Esophagus muscularis mucosa (tissue), 4 donors: ENCODE measurements at regions not wholly inside any gene's neighbourhood (a gene's known extent, or its start where the extent isn't known, plus 50 kb on each side); places are given as distances from the start of the nearest gene placed in this dataset.

Experiments
- DNase-seq: peaks from one replicate; pipeline ENCODE4 v3.0.0-alpha.2; 2017; ENCODE audit errors: extremely low spot score
- H3K27ac ChIP-seq, 4 donors: fragments of 200-600 bp; sonication (generic); replicated peaks in 1 of 4; 1 replicate in 3 of 4; 2 replicates in 1 of 4; pipeline ENCODE4 v1.5.1; 2016 to 2019; ENCODE audit warnings: mild to moderate bottlenecking in 1 of 4
- H3K27me3 ChIP-seq, 4 donors: fragments of 200-600 bp; sonication (generic); one replicate each; pipeline versions ENCODE4 v1.5.1 to v1.6.0; 2016 to 2019
- H3K36me3 ChIP-seq, 4 donors: fragments of 200-600 bp; sonication (generic); one replicate each; pipeline ENCODE4 v1.5.1; 2016 to 2019
- H3K4me1 ChIP-seq, 4 donors: fragments of 200-600 bp; sonication (generic); one replicate each; pipeline ENCODE4 v1.5.1; 2016 to 2019
- H3K4me3 ChIP-seq, 4 donors: fragments of 200-600 bp; sonication (generic); 1 replicate in 2 of 4; 2 replicates in 2 of 4; pipeline ENCODE4 v1.5.1; 2016 to 2019; ENCODE audit warnings: mild to moderate bottlenecking in 4 of 4, moderate library complexity in 1 of 4
- H3K9me3 ChIP-seq, 4 donors: fragments of 200-600 bp; sonication (generic); 1 replicate in 3 of 4; 2 replicates in 1 of 4; pipeline ENCODE4 v1.5.1; 2016 to 2019
- CTCF ChIP-seq, 3 experiments: fragments of 200-600 bp in 2 of 3; fragments of 450-650 bp in 1 of 3; sonication (generic) in 2 of 3; IDR thresholded peaks; one replicate each; pipeline ENCODE4 v1.5.1; 2017 to 2019; ENCODE audit warnings: antibody characterized with exemption in 3 of 3, mild to moderate bottlenecking in 2 of 3, moderate library complexity in 1 of 3
- EP300 ChIP-seq: sonication (generic); formaldehyde crosslinking; IDR thresholded peaks from one replicate; pipeline ENCODE4 v1.6.1; 2017; ENCODE audit warnings: antibody characterized with exemption
- POLR2A ChIP-seq: fragments of 450-650 bp; IDR thresholded peaks from one replicate; pipeline ENCODE4 v1.6.1; 2017; ENCODE audit warnings: antibody characterized with exemption, moderate library complexity, mild to moderate bottlenecking, low read depth
- POLR2AphosphoS5 ChIP-seq, 2 donors: sonication (generic); formaldehyde crosslinking; IDR thresholded peaks; one replicate each; pipeline ENCODE4 v1.6.1; 2017; ENCODE audit warnings: antibody characterized with exemption in 2 of 2
- WGBS: methylation state at CpG from one replicate; pipeline ENCODE4 v1.1.5; 2018; 5-methylcytosine and 5-hydroxymethylcytosine counted together
- intact Hi-C: fragments of 100-400 bp; cut with DNase I; formaldehyde crosslinking; loops from one replicate; pipeline ENCODE4 v1.15.1; 2023

GRCh38 chr6:93021235-93021915, 398.0 kb downstream of the EPHA7 start:
- Histone ChIP-seq H3K27ac (no peak overlapping the region), H3K4me1 (no peaks in the 10 kb centered on the region), H3K27me3 (no peaks in the 10 kb centered on the region), H3K36me3 (no peaks in the 10 kb centered on the region), H3K9me3 (no peaks in the 10 kb centered on the region), H3K4me3 (no peak overlapping the region)
- intact Hi-C loops = no loop called here
- 72% methylated on average over 7 of the region's 7 CpGs for WGBS
- DNase-seq = no peak
- TF ChIP-seq CTCF (IDR thresholded peaks at IDR 0.05) = no peak

GRCh38 chr6:93017626-93018025, 401.7 kb downstream of the EPHA7 start:
- intact Hi-C loops = no loop called here
- TF ChIP-seq EP300 (no peak), CTCF (IDR thresholded peaks at IDR 0.05) (no peak), POLR2A (no peak), POLR2AphosphoS5 (IDR thresholded peaks at IDR 0.05) (no peak)
- Histone ChIP-seq H3K9me3 (no peaks in the 10 kb centered on the region), H3K36me3 (no peaks in the 10 kb centered on the region), H3K27ac (no peak overlapping the region), H3K4me1 (no peaks in the 10 kb centered on the region), H3K27me3 (no peaks in the 10 kb centered on the region), H3K4me3 (no peak overlapping the region)
- 82% methylated on average over 1 of the region's 1 CpG for WGBS
- DNase-seq = no peak

- Histone ChIP-seq H3K27ac (no peak overlapping the region), H3K4me3 (no peak overlapping the region), H3K9me3 (no peaks in the 10 kb centered on the region), H3K36me3 (no peaks in the 10 kb centered on the region), H3K4me1 (no peaks in the 10 kb centered on the region), H3K27me3 (no peaks in the 10 kb centered on the region)
- no peak for DNase-seq
- no peak for TF ChIP-seq CTCF (IDR thresholded peaks at IDR 0.05)
- TF ChIP-seq EP300 = no peak
- no peak for TF ChIP-seq POLR2AphosphoS5 (IDR thresholded peaks at IDR 0.05)
- no peak for TF ChIP-seq POLR2A
- intact Hi-C loops = no loop called here
- WGBS = 76% methylated on average over 2 of the region's 2 CpGs
Observed at GRCh38 chr6:93017213-93017612, 402.1 kb downstream of the EPHA7 start.

GRCh38 chr6:93013054-93013453, 406.3 kb downstream of the EPHA7 start:
- DNase-seq = no peak
- intact Hi-C loops = no loop called here
- H3K36me3 ChIP-seq = no peaks in the 10 kb centered on the region
- H3K27me3 ChIP-seq = no peaks in the 10 kb centered on the region
- H3K4me1 ChIP-seq = no peaks in the 10 kb centered on the region
- TF ChIP-seq POLR2A = no peak
- TF ChIP-seq EP300 = no peak
- no peak for TF ChIP-seq CTCF (IDR thresholded peaks at IDR 0.05)
- no peak for TF ChIP-seq POLR2AphosphoS5 (IDR thresholded peaks at IDR 0.05)
- H3K9me3 ChIP-seq = no peaks in the 10 kb centered on the region
- H3K27ac ChIP-seq = no peak overlapping the region
- WGBS = 74% methylated on average over 2 of the region's 2 CpGs
- H3K4me3 ChIP-seq = no peak overlapping the region

GRCh38 chr6:93008375-93008774, 411.0 kb downstream of the EPHA7 start:
- TF ChIP-seq EP300 = no peak
- TF ChIP-seq POLR2A = no peak
- TF ChIP-seq POLR2AphosphoS5 (IDR thresholded peaks at IDR 0.05) = no peak
- no peak for TF ChIP-seq CTCF (IDR thresholded peaks at IDR 0.05)
- no peaks in the 10 kb centered on the region for H3K36me3 ChIP-seq
- DNase-seq = no peak
- no peaks in the 10 kb centered on the region for H3K4me1 ChIP-seq
- intact Hi-C loops = no loop called here
- no peak overlapping the region for H3K27ac ChIP-seq
- H3K9me3 ChIP-seq = no peaks in the 10 kb centered on the region
- H3K27me3 ChIP-seq = no peaks in the 10 kb centered on the region
- H3K4me3 ChIP-seq = no peak overlapping the region
